HG03457 (cell line): ENCODE measurements at regions not wholly inside any gene's neighbourhood (a gene's known extent, or its start where the extent isn't known, plus 50 kb on each side); places are given as distances from the start of the nearest gene placed in this dataset.
A peak's percentile ranks its signal among the peaks of the same experiment; 100 is the strongest.

Experiments
- ATAC-seq: cut with Tn5 transposase; IDR thresholded peaks from one replicate; pipeline ENCODE4 v1.9.1; 2021; ENCODE audit warnings: moderate number of reproducible peaks; ENCODE audit not compliant: unreplicated experiment

DNA sequence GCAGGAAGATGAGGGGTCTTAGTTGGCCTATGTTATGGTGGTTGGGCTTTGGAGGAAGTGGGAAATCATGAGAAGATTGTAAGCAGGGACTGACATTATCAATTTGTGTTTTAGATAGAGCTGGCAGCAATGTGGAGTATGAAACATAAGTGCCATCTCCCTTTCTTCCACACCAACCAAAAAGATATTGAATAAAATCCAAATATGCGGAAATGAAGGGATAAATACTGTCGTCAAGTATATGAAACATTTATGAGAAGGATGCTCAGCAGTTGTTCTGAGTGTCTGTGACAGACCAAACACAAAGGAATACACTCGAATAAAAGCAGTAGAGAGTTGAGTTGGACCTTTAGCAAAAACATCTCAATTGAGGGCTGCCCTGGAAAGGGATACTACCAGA, 1090.0 kb upstream of the ZEB2 start:
- no peak for ATAC-seq

DNA sequence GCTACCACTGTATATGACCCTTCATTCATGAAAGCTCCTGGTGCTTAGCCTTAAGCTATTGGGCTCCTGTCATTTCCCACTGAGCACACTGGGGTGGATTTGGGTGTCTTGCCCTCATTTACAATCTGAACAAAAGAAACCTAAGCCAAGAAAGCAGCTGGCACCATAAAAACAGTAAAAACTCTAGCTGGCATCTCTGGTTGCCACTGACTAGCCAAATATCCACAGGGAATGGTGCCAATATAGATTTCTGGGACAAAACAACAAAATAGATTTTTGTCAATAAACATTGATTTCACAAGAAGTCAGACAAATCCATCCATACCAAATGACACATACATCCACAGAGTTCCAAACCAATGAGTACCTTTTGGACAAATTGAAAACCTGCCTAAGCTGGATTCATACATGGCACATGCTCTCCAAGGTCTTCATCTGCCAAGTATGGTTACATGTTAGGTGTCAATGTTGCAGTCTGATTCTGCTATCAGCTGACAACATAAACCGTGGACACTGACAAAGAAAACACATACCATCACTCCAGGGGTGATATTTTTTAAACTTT, 1081.5 kb upstream of the ZEB2 start:
- no peak for ATAC-seq

DNA sequence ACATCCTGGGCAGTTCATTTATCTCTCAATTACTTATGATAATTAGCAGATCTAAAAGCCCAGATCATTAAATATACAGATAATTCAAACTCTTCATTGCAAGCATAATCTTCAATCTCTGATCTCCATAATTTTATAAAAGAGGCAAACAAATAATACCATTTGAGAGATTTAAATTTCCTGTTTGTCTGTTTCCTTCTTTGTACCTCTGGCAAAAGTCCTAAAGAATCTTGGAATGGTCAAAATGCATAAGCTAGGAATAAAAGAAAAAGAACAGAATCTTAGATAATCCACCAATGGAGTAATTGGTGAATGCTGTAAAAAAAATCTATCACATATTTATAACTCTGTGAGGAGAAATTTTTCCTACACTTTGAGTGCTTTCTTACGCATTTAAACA, 1080.9 kb upstream of the ZEB2 start:
- no peak for ATAC-seq

DNA sequence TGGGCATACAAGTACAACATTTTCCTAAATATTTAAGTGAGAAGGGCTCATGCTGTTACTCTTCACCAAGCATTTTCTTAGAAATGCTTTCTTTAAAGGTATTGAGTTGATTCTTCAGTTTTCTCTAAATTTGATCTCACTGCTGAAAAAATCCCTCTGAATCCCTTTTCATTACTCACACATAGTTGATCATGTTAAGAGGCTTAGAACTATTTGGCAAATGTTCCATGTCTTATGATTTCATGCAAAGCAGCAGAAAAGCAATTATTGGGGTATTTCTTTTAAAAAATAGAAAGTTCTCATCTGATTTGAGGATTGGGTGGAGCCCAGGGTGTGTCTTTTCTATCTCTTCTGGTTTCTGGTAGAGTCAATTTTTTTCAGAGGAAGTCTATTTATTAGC, 1079.8 kb upstream of the ZEB2 start:
- no peak for ATAC-seq

DNA sequence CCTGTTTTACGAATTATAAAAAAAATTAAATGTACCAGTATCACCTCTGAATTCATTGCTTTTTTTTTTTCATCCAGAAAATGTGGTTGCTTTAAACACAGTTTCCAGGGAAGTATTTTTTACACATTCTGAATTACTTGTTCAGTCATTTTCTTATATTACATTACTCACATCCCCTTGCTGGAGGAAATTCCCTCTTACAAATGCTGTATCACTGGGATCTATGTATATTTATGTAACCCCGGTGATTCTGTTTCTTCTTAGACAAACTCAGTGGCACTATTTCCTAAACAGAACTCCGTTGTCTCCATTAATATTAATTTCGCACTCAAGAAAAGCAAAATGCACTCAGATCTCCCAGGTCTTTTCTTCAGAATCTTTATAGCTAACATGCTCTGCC, 1078.5 kb upstream of the ZEB2 start:
- no peak for ATAC-seq

DNA sequence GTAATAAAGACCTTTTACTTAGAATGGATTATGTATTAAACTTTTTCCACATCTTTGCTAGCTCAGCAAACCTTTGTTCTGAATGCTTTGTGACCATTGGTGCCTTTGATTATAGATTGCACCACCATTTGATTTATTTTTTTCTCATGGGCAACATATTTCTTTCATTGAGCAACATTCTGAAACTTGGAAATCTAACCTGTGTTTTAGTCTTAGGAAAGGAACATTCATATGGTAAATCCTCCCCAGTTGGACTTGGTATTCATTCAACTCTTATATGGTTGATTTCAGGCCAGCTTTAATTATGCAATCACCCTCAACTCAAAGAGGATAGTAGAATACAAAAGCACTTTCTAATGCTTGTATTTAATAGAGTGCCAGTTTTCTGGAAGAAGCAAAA, 1077.9 kb upstream of the ZEB2 start:
- ATAC-seq = no peak

DNA sequence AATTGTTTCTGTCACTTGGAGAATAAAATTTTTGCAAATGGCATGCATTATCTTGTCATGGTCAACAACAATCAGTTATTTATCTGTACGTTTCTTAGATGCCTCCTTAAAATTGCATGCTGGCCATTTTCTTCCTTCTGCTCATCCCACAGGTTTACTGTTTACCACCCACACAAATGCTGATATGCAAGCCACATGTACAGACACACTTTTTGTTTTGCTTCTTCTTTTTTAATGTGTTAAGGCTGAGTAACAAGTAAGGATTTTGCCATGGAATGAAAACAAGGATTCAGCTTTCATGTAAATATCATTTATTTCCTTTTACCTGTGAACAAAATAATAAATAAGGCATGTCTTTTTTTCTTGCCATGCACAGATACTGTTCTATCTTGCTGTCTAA, 1077.1 kb upstream of the ZEB2 start:
- ATAC-seq = no peak

DNA sequence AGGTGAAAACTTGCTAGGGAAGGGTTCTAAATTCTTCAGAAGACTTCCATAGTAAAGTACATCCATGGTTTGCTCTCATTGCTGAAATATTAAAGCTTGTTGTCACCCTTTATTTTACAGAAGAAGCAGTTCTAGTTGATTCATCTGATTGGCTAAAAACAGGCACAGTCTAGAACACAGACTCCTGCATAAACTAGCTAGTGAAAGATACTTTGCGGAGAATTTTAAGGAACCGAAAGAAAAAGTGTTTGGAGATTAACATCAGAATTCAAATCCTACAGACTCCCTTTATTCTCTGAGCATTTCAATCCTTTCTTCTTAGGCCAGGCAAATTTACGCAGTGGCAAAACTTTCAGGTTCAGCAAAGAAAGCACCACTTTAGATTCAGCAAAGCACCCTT, 1076.5 kb upstream of the ZEB2 start:
- no peak for ATAC-seq

DNA sequence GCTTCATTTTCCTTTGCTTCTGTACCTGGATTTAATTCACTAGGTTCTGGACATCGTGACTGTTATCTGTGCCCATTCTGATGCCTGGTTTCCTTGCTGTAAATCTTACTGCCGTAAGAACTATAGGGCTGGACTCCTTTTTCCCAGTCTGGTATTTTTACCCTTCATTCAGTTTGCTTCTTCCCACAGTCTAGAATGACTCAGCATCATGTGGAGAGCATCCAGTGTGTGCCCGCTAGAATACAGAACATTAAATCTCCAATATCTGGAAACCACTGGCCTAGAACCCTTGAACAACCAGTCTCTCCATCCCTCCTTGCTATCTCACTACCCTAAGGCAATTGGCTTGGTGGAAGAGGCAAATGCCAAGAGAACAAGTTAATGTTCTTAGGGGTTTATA, 1075.4 kb upstream of the ZEB2 start:
- ATAC-seq = no peak

DNA sequence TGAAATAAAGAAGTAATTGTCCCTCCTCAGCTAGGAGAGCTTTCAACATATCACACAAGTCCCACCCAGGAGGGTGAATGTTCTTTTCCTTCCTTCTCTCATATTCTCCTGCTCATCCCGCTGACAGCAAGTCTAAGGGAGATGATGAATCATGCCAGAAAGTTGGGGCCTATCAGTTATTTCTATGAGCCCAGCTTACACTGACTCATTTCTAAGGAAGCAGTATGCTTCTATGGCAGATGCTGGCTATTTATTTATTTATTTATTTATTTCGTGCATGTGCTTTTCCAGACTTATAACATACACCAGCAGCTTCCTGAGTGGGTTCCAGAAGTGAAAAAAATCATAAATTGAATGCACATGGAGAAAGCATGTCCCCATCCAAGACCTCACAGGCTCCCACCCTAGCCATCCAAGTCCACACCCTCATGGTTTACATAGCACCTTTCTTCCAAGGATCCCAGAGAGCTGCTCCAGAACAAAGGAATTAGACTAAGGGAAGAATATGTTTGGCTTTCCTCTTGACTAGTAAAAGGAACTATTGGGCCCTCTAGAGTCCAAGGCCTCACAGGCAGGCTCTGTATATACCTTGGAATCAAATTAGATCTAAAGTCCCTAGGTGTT, 1074.2 kb upstream of the ZEB2 start:
- no peak for ATAC-seq

DNA sequence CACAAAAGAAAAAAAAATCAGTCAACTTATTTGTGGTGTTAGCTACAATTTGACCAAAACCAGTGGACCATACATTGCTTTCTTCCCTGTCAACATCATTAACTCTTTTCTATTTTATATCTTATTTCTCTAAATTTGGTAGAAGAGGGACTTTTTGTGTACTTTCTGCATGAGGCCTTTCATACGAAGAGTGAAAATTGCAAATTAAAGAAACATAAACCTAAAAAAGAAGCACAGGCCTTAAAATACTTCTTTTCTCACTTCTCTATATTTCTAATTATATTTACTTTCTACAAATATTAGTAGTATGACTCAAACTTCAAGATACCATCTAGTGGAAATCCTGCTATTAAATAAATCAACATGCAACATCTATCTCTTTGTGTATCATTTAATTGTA, 1073.4 kb upstream of the ZEB2 start:
- ATAC-seq = peak; percentile 63

DNA sequence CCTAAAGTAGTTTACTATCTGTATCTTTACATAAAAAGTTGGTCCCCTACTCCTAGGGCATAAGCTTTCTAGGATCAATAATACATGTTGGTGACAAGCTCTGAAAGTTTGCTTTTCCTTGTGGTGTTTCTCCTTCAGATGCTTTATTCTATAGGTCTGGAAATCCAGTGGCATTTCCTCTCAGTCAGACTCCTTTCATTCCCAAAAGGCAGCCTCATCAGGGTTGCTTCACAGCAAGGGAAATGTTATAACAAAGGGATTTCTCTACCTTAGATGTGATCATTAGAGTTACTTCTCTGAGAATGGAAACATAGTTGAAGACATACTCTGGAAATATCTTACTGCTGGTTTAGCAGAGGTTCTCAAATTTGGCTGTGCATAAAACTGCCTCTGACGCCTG, 1072.4 kb upstream of the ZEB2 start:
- ATAC-seq = no peak

DNA sequence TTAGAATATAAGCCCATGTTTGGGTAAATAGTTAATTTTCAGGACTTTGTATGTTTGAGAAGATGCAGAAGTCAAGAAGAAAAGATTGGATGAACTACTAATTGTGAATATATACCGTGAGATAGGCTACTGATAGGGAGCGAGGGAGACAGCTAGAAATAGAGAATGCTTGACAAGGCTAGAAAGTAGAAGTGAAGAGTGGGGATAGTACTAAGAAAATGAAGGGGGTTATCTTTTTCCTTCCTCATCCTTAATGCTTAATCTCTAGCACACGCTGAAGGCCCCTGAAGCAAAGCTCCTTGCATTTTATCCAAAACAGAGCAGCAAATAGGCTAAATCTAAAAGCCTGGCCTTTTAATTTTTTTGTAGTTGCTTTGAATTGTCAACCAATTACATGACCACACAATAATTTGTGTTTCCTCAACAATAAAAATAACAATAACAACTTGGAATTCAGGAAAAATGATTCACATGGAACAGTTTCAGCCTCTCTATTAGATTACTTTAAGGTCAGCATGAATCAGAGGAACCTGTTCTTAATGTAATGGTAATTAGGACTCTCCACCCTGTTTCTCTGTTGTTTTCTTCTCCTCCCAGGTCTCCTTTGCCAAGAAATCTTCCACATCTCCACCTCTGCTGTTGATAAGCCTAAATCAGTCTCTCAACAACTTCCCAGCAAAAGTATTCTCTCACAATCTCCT, 1071.3 kb upstream of the ZEB2 start:
- ATAC-seq = no peak

DNA sequence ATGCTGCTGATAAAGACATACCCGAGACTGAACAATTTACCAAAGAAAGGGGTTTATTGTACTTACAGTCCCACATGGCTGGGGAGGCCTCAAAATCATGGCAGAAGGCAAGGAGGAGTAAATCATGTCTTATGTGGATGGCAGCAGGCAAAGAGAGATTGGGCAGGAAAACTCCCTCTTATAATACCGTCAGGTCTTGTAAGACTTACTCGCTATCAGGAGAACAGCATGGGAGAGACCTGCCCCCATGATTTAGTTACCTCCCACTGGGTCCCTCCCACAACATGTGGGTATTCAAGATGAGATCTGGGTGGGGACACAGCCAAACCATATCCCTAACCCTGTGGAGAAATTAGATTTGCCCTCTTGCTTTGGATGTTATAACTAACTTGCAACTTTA, 1068.0 kb upstream of the ZEB2 start:
- ATAC-seq = no peak

DNA sequence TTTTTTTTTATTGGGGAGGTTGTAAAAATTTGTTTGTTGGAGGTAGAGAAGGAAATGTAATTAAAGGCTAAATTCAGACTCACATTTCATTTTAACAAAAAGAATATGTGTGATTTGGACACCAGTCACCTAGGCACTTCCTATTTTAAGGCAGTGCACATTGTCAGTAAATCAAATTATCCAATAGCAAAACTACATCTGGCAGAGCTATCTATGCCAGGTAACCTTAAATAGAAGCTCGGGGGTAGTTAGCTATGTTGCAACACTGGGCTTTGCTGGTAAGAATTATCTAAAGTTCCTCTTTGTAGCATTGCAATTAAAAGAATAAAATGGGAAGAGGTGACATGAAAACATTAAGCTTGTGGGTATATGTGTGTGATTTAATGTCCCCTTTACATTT, 1064.4 kb upstream of the ZEB2 start:
- no peak for ATAC-seq

DNA sequence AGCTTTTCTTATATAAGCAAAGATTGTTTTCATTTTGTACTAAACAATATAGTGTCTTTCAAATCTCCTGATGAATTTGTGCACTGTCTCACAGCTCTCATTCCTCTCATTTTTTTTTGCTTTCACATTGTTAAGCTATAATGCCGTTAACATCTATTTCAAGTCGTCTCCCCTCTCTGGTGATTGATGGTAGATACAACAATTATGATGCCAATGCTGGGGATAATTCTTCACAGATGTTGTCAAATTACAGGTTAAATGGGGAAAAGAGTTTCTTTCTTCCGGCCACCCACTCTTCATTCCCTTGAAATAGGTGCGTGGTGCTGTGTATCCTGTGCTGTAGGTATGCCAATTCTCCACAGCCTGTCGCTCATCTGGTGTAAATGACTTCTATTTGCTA, 1053.7 kb upstream of the ZEB2 start:
- no peak for ATAC-seq

DNA sequence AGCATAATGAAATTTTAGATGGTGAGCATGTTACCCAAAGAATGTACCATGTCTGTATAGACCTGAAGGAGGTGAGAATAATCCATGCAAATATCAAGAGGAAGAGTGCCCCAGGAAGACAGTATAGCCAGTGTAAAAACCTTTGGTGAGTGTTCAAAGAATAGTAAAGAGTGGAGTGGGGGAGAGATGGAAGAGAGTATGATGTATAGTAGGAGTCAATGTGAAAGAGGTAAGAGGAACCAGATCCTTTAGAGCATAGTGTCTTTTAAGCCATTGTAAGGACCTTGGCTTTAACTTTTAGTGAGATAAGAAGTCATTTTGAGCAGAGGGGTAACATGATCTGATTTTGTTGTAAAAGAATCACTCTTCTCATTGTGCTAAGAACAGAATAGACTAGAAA, 1052.3 kb upstream of the ZEB2 start:
- ATAC-seq = no peak

DNA sequence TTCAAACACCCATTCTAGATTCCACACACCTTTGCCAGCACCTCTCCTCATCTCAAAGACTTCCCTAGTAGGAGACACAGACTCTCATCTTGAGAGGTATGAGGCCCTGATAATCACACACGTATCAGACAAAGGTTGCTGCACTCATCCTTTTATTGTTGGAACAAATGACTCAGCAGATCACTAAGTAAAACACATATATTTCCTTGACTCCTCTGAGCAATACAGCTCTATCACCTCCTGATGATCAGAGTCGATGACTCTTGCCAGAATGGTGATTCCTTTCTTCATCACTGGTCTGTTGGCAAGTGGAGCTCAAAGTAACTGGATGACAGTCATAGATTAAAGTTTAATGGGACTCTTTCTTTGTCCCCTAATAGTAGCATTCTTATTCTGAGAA, 1049.2 kb upstream of the ZEB2 start:
- ATAC-seq = no peak

DNA sequence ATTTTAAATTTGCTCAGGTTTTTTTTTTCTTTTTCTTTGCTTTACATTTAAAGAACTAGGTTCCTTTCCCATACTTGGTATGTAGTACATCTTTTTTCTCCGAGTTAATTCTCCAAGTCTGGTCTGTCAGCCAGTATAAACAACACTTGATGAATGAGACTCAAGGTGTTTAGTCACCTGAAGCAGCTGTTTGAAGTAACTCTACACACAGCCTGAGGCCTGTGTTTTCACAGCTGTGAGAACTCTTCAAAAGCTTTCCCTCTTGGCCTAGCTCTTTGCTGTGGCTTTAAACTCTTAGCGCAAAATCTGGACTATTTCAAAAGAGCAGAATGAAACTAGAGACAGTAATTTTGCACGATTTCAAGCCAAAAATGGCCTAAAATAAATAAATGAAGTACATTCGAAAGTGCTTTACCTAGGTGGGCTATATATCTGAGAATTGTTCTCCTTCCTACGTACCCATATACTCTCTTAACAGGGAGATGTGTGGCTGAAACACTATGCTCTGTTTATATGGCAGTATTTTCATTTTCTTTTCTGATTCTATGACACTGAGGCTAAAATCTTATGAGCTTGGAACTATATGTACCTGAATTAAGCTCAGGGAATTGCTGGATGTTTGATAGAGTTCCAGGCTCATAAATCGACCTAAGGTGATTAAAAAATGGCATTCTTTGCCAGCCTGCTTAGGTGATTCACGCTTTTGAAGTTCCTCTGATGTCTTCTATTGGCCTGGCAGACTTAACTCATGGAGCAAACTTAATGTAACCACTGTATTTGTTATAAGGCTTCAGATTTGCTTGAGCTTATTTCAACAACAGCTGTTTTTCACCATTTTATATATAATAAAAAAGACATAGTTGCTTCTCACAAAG, 1044.1 kb upstream of the ZEB2 start:
- no peak for ATAC-seq

DNA sequence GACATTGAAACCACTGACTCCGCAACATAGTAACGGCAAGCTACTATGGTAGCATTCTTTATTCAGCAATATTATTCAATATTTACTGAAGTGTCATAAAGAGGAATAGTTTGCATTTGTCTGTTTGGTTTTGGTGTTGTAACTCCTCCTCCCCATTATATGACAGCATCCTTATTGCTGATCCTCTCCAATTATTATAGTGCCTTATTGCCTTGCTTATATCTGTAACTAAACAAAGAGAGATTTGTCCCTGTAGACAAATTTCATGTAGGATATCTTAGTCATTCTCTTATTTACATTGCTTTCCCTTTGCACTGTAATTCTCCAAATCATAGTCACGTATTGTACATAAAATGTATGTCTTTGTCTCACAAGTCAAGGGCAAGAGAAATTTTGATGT, 1041.2 kb upstream of the ZEB2 start:
- ATAC-seq = no peak

DNA sequence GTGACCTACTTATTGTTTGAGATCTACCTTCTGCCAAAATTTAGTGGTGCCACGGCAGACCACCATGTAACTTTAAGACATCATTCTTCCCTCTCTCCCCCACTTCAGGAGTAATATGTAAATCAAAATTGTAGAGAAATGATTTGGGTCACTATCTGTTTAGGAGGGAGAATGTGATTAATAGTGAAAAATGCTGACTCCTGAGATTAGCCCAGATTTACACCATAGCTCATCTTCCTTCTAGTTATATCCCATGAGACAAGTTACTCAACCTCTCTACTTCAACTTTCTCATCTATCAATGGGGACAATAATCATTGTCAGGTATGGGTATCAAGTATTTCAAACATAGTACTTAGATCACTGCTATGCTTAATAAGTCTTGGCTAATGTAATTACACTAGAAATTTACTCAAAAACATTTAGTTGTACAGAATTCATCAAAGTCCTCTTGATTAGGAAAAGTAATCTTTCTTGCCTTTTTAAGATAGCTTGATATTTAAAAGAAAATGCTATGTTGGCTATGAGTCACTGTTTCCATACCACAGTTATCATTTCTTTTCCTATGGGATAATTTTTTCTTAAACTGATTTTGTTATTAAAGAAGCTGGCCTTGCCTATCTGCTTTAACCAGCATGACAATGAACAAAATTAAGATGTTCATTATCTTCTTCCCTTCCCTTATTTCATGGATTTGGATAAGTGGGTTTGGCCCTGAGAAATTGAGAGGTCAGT, 1038.9 kb upstream of the ZEB2 start:
- no peak for ATAC-seq
